ENCODE measurements at regions not wholly inside any gene's neighbourhood (a gene's known extent, or its start where the extent isn't known, plus 50 kb on each side); places are given as distances from the start of the nearest gene placed in this dataset.

DNA sequence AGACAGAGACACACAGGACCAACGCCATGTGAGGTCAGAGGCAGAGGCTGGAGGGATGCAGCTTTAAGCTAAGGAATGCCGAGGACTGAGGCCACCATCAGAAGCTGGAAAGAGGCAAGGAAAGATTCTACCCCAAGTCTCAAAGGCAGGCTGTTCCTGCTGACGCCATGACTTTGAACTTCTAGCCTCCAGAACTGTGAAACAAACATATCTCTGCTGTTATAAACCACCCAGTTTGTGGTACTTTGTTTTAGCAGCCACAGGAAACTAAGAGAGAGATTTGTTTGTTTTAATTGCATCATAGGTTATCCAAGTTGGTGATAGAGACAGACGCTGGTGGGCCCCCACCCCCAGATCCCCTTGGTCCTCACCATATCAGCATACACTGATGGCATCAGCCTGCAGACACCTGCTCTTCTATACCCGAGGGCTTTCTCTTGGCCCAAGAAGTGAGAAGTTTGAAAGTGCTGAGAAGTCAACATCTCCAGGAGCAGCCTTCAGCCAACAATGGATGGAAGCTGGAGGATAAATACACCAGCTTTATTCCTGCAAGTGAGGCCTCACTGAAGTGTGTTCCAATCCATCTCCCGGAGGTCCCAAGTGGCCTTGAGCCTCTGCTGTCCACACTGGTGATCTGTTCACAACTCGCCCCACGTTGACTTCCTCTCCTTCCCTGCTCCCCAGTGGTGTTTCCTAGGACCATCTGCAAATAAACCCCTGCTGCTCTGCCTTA, 154.7 kb downstream of the BTBD3 start:
- TF ChIP-seq GATA2 (IDR thresholded peaks at IDR 0.05; ENCODE audit: low read depth, low read length) = no peak
- no peak for TF ChIP-seq GATA3 (IDR thresholded peaks at IDR 0.05; ENCODE audit: low read depth, low read length)

- no peak for TF ChIP-seq GATA3 (IDR thresholded peaks at IDR 0.05; ENCODE audit: low read depth, low read length)
- no peak for TF ChIP-seq GATA2 (IDR thresholded peaks at IDR 0.05; ENCODE audit: low read depth, low read length)
Measured at GRCh38 chr20:12072954-12073264, 155.2 kb downstream of the BTBD3 start.

DNA sequence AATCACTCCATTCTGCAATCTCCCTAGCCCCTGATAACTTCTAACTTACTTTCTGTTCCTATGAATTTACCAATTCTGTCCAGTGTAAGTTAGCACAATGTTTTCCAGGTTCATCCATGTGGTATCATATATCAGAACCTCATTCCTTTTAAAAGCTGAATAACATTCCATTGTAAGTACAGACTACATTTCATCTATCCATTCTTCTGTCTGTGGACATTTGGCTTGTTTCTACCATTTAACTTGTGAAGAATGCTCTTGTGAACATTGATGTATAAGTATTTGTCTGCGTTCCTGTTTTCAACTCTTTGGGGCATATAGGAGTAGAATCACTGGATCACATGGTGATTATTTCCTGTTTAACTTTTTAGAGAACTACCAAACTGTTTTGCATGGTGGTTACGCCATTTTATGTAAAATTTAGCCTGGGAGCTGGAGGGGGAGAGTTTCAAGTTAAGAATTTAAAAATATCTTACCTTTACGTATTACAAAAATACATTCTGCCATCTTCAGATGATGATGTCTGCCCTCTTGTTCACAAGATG, 156.5 kb downstream of the BTBD3 start:
- TF ChIP-seq GATA2 (IDR thresholded peaks at IDR 0.05; ENCODE audit: low read depth, low read length) (no peak), GATA3 (IDR thresholded peaks at IDR 0.05; ENCODE audit: low read depth, low read length) (no peak)

DNA sequence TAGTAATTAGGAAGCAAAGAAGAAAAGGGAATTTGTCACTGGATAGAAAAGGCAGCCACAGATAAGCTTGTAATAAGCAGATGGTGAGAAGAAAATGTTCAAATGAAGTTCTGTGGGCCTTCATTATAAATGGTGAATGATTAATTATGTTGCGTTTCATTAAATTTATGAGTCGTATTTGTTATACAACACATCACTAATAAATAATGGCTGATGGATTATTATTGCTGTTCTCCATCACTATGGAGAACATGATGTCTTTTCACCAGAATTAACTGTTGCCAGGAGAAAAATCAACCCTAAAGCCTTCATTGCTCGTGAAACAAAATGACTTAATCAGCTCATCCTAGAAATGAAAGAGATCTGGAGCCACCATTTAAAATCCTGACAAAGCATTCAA, 158.5 kb downstream of the BTBD3 start:
- TF ChIP-seq GATA3 (IDR thresholded peaks at IDR 0.05; ENCODE audit: low read depth, low read length) = no peak
- TF ChIP-seq GATA2 (IDR thresholded peaks at IDR 0.05; ENCODE audit: low read depth, low read length) = no peak

- no peak for TF ChIP-seq GATA2 (IDR thresholded peaks at IDR 0.05; ENCODE audit: low read depth, low read length)
- TF ChIP-seq GATA3 (IDR thresholded peaks at IDR 0.05; ENCODE audit: low read depth, low read length) = no peak
Measured at GRCh38 chr20:12077875-12078274, 160.2 kb downstream of the BTBD3 start.

DNA sequence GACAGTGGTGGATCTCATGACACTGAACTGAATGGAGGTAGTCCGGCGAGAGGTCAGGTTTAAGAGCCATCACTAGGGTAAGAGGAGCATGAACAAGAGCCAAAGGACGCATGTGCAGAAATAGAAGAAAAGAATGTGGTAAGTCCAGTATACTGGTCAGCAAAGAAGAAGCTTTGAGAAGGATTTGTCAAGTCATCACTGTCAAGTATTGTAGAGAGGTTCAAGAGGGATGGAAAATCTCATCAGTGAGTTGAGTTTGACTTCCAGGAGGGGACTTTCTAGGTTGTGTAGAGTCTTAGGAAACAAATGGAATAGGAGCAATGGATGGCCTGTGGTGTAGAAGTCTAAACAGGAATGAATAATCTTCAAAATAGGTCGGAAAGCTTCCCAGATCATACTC, 161.8 kb downstream of the BTBD3 start:
- no peak for TF ChIP-seq GATA2 (IDR thresholded peaks at IDR 0.05; ENCODE audit: low read depth, low read length)
- TF ChIP-seq GATA3 (IDR thresholded peaks at IDR 0.05; ENCODE audit: low read depth, low read length) = no peak

GRCh38 chr20:12083269-12083668, 165.6 kb downstream of the BTBD3 start:
- TF ChIP-seq GATA3 (IDR thresholded peaks at IDR 0.05; ENCODE audit: low read depth, low read length) = no peak
- no peak for TF ChIP-seq GATA2 (IDR thresholded peaks at IDR 0.05; ENCODE audit: low read depth, low read length)

DNA sequence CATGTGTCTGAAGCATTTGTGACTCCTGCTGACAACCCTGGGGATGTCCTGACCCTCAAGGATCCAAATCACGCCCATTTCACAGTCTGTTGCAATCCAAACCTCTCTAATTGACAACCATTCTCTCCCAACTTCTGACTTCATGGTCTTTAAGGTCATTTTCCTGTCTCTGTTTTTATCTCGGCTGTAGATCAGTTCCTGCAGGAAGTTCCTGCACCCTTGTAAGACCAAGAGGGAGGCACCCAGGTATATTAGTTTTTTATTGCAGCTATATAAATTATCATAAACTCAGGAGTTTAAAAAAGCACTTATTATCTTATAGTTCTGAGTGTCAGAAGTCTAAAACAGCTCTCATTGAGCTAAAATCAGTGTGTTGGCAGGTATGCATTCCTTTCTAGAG, 166.8 kb downstream of the BTBD3 start:
- TF ChIP-seq GATA3 (IDR thresholded peaks at IDR 0.05; ENCODE audit: low read depth, low read length) (no peak), GATA2 (IDR thresholded peaks at IDR 0.05; ENCODE audit: low read depth, low read length) (no peak)

DNA sequence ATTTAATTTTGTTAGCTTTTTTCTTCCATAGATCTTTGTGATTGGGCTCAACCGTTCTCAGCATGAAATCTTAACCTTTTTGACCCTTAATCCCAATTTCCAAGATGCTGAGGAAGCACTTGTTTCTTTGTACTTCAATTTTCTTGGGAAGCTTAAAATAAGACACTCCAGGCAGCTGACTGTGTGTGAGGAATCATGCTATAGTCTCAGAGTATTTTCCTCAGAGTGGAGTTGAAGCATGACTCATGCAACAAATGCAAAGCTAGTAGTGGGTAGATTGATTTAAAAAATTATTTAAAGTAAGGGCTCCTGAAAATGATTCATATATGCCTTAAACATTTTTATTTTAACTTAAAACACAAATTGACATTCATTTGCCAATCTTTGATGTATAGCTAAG, 168.7 kb downstream of the BTBD3 start:
- TF ChIP-seq GATA2 (IDR thresholded peaks at IDR 0.05; ENCODE audit: low read depth, low read length) (no peak), GATA3 (IDR thresholded peaks at IDR 0.05; ENCODE audit: low read depth, low read length) (no peak)

DNA sequence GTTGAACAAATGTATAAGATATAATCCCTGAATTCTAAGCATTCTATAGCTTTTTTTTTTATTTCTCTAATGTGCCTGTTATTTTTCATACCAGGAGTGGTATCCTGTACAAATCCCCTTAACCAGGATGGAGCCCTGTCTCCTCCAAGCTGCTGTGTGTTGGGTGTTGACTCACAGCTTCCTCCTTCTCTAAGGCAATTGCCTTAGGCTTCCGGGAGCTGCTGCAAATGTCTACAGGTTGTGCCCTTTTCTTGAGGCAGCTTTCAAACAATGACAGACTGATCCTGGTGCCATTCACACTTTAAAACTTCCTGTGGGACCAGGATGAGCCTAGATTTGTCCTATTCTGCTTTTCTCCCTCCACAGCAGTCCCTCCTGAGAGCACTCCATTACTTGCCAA, 173.2 kb downstream of the BTBD3 start:
- TF ChIP-seq GATA3 (IDR thresholded peaks at IDR 0.05; ENCODE audit: low read depth, low read length) = no peak
- TF ChIP-seq GATA2 (IDR thresholded peaks at IDR 0.05; ENCODE audit: low read depth, low read length) = no peak

- TF ChIP-seq GATA2 (IDR thresholded peaks at IDR 0.05; ENCODE audit: low read depth, low read length) = no peak
- TF ChIP-seq GATA3 (IDR thresholded peaks at IDR 0.05; ENCODE audit: low read depth, low read length) = no peak
Measured at GRCh38 chr20:12093057-12093796, 175.5 kb downstream of the BTBD3 start.

DNA sequence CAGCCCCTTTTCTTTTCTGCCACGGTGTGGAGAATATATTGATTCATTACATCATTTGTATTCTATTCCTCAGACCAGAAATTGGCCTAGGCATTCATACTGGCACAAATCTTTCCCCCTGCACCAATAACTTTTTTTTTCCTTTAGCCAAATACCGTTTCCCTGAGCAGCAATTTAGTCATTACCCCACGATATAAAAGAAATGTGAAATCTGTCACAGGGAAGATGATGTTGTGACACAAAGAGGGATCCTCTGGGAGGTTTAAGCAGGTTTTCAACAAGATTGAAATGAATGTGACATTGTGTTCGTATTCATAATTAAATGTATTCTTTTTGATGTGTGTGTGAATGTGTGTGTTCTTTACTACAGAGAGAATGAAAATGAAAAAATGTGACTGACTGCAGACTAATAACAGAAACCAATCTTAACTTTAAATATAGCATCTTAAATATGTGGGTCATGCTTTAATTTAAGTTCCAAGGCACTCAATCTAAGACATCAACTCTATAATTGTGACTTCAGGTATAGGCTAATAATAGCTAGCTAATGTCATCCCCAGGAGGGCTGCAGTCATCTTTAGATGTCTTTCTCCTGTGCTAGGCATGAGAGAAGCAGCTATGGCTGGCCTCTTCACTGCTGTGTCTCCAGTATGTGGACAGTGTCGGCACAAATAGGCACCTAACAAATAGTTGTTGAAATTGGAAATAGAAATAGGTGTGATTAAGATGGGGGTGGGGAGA, 177.7 kb downstream of the BTBD3 start:
- TF ChIP-seq GATA3 (IDR thresholded peaks at IDR 0.05; ENCODE audit: low read depth, low read length) (no peak), GATA2 (IDR thresholded peaks at IDR 0.05; ENCODE audit: low read depth, low read length) (no peak)

GRCh38 chr20:12098421-12098820, 180.7 kb downstream of the BTBD3 start:
- TF ChIP-seq GATA2 (IDR thresholded peaks at IDR 0.05; ENCODE audit: low read depth, low read length) = no peak
- no peak for TF ChIP-seq GATA3 (IDR thresholded peaks at IDR 0.05; ENCODE audit: low read depth, low read length)

GRCh38 chr20:12108846-12109245, 191.2 kb downstream of the BTBD3 start:
- TF ChIP-seq GATA2 (IDR thresholded peaks at IDR 0.05; ENCODE audit: low read depth, low read length) (no peak), GATA3 (IDR thresholded peaks at IDR 0.05; ENCODE audit: low read depth, low read length) (no peak)

Measured in SH-SY5Y (cell line).